ENCODE measurements at regions not wholly inside any gene's neighbourhood (a gene's known extent, or its start where the extent isn't known, plus 50 kb on each side); places are given as distances from the start of the nearest gene placed in this dataset.

DNA sequence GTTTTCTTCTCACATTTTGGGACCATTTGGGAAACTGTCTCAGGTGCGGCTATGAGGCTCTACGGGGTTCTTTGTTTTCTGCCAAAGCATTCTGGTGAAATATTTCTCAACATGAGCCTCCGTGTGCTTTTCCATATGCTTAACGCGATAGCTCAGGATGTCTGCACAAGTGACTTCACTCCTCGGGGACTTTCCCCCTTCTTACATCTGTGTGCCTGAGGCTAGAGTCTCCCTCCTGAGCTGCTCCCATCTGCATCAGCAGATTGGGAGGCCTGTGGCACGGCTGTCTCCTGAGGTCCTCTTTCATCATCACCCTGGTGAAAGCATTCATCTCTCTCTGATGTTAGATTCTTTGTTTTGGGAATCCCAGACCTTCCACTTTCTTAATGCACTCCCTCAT lies 1190.9 kb downstream of the TYW1 start:
- TF ChIP-seq, protein P1, sequence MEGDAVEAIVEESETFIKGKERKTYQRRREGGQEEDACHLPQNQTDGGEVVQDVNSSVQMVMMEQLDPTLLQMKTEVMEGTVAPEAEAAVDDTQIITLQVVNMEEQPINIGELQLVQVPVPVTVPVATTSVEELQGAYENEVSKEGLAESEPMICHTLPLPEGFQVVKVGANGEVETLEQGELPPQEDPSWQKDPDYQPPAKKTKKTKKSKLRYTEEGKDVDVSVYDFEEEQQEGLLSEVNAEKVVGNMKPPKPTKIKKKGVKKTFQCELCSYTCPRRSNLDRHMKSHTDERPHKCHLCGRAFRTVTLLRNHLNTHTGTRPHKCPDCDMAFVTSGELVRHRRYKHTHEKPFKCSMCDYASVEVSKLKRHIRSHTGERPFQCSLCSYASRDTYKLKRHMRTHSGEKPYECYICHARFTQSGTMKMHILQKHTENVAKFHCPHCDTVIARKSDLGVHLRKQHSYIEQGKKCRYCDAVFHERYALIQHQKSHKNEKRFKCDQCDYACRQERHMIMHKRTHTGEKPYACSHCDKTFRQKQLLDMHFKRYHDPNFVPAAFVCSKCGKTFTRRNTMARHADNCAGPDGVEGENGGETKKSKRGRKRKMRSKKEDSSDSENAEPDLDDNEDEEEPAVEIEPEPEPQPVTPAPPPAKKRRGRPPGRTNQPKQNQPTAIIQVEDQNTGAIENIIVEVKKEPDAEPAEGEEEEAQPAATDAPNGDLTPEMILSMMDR (IDR thresholded peaks at IDR 0.05) = no peak
- TF ChIP-seq POLR2A (IDR thresholded peaks at IDR 0.05) = no peak
- TF ChIP-seq POLR2AphosphoS5 (IDR thresholded peaks at IDR 0.05) = no peak
